Stimulated activated CD4-positive, alpha-beta T cell treated with anti-CD3 and anti-CD28 coated beads, Interleukin-4, amount 100 ng/mL, for 4 hours (primary cell): ENCODE measurements at regions not wholly inside any gene's neighbourhood (a gene's known extent, or its start where the extent isn't known, plus 50 kb on each side); places are given as distances from the start of the nearest gene placed in this dataset.

Experiments
- DNase-seq, 2 experiments: peaks; one replicate each; pipeline ENCODE4 v3.0.0-alpha.2; 2020

- no peak for DNase-seq
Observed at GRCh38 chr2:111219285-111219684, 98.6 kb downstream of the BCL2L11 start.

- DNase-seq = no peak
Observed at GRCh38 chr2:111219734-111220505, 99.2 kb downstream of the BCL2L11 start.

- no peak for DNase-seq
Observed at GRCh38 chr2:111220962-111221361, 100.2 kb downstream of the BCL2L11 start.

DNA sequence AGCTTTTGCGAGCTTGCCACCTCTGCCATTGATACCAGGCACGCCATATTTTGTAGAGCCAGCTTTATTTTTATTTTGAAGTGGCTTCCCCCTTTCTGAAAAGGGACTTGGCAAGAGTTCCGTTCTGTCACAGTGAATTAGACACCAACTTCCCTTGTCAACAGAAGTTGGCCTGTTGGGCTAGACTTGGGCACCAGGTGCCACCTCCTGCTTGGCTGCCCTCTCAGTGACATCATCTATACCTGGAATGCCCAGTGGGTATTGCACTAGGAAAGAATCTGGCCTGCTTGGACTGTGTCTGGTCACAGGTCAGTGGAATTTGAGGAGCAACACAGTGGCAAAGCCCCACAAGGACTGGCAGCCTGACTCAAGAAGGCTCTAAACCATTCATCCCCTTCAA, 101.0 kb downstream of the BCL2L11 start:
- DNase-seq = no peak

- DNase-seq = no peak
Observed at GRCh38 chr2:111222204-111222866, 101.6 kb downstream of the BCL2L11 start.

DNA sequence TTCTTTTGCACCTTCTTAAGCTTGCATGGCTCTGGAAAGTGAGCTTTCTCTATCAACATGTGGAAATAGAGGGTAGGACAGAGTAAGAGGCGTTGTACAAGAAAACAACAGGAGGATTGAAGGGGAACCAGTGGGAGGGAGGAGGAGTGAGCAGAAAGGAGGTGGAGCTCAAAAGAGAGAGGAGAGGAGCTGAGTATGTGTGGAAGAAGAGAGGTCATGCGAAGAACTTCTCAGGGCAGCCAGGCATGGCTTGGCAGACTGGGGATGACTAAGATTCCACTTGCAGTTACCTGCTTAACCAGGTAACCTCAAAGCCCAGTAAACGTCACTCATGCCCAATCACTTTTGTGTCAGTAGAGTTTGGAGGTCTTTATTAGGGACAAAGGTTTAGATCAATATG, 105.1 kb downstream of the BCL2L11 start:
- DNase-seq = no peak

DNA sequence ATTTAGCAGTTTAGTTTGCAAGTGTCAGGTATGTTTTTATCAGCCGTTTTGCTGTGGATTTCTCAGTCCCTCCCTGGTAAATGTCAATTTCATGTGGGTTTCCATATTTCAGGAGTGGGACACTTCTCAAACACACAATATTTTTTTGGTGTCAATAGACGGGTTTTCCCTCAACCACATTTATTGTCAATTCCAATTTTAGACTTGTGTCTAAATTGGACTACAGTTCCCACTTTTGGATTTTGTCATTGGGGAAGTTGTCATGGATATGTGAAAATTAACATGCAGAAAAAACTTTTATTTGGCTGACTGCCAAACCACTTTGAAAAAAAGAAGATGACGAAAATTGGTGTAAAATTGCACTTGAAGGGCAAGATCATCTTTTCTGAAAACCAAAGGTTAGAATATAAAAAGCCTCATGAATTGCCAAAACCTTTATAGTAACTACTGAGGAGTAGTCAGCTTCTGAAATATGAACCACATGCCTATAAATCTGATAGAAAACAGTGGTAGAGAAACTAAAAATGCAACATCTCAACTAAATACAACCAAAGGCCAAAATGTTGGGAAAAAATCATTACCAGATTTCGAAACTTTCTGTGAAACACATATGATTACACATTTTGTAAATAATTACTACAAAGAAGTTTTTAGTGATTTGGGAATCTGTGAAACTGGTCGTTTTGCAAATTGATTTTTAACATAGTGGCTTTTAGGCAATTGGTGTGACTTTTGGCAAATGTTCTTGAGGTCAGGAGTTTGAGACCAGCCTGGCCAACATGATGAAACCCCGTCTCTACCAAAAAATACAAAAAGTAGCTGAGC, 106.4 kb downstream of the BCL2L11 start:
- no peak for DNase-seq

DNA sequence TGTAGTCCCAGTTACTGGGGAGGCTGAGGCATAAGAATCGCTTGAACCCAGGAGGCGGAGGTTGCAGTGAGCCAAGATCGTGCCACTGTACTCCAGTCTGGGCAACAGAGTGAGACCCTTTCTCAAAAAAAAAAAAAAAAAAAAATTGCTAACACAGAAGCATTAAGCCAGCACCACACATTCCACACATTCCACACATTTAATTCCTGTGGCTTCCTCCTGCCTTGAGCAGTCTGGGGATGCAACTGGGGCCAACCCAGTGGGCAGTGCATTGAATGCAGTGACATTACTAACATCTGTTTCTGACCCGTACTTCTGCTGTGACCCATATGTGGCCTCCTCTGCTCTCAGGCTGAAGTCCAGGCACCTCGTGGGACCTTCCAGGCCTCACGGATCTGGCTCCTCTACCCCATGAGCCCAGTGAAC, 107.0 kb downstream of the BCL2L11 start:
- DNase-seq = no peak

- DNase-seq = no peak
Observed at GRCh38 chr2:111231532-111232252, 111.0 kb downstream of the BCL2L11 start.

- no peak for DNase-seq
Observed at GRCh38 chr2:111235192-111236015, 114.7 kb downstream of the BCL2L11 start.

DNA sequence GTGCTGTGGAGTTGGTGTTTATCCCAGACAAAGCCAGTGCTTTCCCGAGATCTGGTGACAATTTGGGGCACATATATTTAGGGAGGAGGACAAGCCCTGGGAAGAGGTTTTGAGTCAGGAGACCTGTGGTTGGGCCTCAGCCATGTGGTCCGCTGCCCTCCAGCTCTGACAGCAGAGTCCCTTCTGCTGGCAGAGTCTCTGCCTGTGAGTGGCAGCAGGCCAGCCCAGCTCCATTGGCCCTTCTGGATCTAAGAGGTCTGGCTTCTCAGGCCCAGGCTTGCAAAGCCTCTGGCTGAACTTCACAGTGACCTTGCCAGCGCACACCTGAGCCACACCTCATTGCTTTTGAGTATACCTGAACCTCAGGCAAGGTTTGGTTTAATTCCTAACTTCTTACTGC, 115.3 kb downstream of the BCL2L11 start:
- DNase-seq = no peak

DNA sequence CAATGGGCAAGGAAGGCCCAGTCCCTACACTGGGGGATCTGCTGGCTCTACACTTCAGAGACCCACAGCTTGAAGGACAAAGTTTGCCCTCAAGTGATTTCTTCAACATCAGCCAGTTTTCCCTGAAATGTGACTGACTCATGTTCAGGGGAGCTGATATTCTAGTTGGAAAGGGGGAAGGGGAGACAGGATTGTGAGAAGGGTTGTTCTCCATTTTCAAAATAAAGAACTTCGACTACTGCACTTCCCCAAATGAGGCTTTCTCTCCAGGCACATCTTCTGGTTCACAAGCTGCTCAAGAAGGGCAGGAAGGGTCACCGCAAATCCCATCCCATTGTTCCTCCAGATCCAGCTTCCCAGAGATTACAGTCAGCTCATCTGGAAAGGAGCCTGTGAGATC, 117.6 kb downstream of the BCL2L11 start:
- DNase-seq = no peak

GRCh38 chr2:111239107-111239506, 118.4 kb downstream of the BCL2L11 start:
- DNase-seq = no peak

- DNase-seq = no peak
Observed at GRCh38 chr2:111239581-111240249, 119.0 kb downstream of the BCL2L11 start.

DNA sequence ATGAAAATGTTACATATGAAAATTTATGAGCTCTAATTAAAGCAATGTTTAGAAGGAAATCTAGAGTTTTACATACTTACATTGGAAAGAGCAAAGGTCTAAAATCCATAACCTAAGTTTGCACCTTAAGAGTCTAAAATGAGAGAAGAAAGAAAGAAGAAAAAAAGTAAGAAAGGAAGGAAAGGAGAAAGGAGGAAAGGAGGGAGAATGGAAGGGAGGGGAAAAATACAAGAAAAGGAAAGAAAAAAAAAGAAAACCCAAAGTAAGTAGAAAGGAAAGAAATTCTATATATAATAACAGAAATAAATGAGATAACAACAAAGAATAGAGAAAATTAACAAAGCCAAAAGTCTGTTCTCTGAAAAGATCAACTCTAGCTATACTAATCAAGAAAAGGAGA, 122.6 kb downstream of the BCL2L11 start:
- DNase-seq = no peak

- DNase-seq = no peak
Observed at GRCh38 chr2:111244864-111245263, 124.2 kb downstream of the BCL2L11 start.

DNA sequence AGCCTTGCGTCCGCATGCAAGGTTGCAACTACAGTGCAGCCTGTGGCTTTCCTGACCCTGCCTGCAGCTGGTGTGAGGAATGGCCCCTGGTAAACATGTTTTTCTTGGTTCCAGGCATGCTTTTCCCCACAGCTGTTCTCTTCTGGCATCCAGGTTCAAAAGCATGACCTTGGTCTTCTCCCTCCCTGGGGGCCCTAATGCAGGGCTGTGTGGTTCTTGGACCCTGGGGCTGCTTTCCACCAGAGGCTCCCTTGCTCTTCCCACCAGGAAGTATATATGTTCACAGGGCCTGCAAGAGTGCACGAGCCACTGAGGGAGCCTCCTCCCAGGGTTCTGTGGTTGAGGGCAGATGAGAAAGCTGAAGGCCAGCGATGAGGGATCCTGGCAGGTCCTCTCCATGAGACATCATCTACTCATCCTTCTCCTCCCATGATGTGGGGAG, 125.9 kb downstream of the BCL2L11 start:
- DNase-seq = no peak

DNA sequence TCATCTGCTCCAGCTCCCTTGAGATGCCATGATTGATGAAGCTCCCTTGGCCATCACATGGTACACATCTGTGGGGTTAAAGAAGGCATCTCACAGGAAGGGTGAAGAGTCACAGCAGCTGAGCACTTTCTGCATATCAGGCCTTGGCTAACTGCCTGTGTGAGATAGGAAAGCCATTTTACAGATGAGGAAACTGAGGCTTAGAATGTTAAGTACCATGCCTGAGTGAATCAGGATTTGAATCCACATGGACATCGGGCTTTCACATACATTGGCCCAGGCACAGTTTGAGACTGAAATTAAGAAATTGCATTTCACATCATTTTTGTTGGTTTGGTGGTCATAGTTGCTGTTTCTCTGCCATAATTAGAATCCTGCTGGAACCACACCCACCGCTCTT, 126.8 kb downstream of the BCL2L11 start:
- no peak for DNase-seq

- no peak for DNase-seq
Observed at GRCh38 chr2:111249806-111250205, 129.1 kb downstream of the BCL2L11 start.

- no peak for DNase-seq
Observed at GRCh38 chr2:111250448-111251030, 129.8 kb downstream of the BCL2L11 start.

- DNase-seq = no peak
Observed at GRCh38 chr2:111251711-111252110, 131.0 kb downstream of the BCL2L11 start.
